ENCODE measurements at regions not wholly inside any gene's neighbourhood (a gene's known extent, or its start where the extent isn't known, plus 50 kb on each side); places are given as distances from the start of the nearest gene placed in this dataset.

DNA sequence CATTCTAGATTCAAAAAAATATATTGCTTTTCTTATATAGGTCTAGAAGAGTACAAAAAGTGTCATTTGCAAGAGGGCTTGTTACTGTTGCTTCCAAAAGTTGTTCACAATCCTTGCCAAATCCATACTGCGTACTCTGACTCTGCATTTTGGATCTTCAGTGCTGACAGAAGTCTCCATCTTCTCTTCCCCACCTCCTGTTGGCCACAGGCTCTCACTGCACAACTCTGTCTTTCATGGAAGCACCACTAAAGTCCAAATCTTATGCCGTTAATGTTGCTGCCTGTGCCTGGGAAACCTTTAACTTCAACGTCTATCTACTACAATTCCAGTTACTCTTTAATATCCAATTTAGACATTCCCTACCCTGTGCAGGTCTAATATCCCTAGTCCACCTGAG, 419.9 kb downstream of the NR2F2 start:
- H3K27ac ChIP-seq (ENCODE audit: low read depth, low read length) = no peak overlapping the region
- no peaks in the 10 kb centered on the region for H3K9me3 ChIP-seq (ENCODE audit: control insufficient read depth, insufficient read depth, low read length)
- WGBS (ENCODE audit: insufficient coverage) = 85% methylated on average over 2 of the region's 3 CpGs
- no peak for DNase-seq (ENCODE audit: low read depth in 4 of 6, low spot score in 6 of 6)
- no peaks in the 10 kb centered on the region for H3K36me3 ChIP-seq (ENCODE audit: control insufficient read depth, insufficient read depth, low read length)
- peaks cover 13% of the 10 kb centered on the region for H3K27me3 ChIP-seq (ENCODE audit: control insufficient read depth, insufficient read depth, low read length)
- no peak overlapping the region for H3K4me3 ChIP-seq (ENCODE audit: low read depth, low read length)
- H3K4me1 ChIP-seq (ENCODE audit: control insufficient read depth, insufficient read depth, low read length) = no peaks in the 10 kb centered on the region

DNA sequence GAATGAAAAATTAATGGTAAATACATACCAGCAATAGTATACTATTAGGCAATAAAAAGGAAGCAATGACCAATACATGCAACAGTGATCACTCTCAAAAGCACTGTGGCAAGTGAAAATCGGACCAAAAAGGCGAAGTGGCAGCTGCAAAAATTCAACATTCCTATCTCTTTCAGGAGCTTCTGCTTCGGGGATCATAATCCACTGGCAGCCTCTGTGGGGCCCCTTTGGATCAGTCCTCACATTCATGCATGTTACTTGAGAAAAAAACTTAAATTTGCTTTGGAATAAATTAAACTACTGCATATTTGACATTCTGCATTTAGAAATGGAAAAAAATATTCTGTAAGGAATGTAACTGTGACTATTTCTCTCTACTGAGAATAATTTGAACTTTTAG, 425.6 kb downstream of the NR2F2 start:
- 62% methylated on average over 2 of the region's 3 CpGs for WGBS (ENCODE audit: insufficient coverage)
- Histone ChIP-seq H3K4me3 (ENCODE audit: low read depth, low read length) (no peak overlapping the region), H3K27me3 (ENCODE audit: control insufficient read depth, insufficient read depth, low read length) (peaks cover 4% of the 10 kb centered on the region), H3K9me3 (ENCODE audit: control insufficient read depth, insufficient read depth, low read length) (no peaks in the 10 kb centered on the region), H3K27ac (ENCODE audit: low read depth, low read length) (no peak overlapping the region), H3K4me1 (ENCODE audit: control insufficient read depth, insufficient read depth, low read length) (no peaks in the 10 kb centered on the region), H3K36me3 (ENCODE audit: control insufficient read depth, insufficient read depth, low read length) (no peaks in the 10 kb centered on the region)
- DNase-seq (ENCODE audit: low read depth in 4 of 6, low spot score in 6 of 6) = no peak

GRCh38 chr15:96756656-96757055, 426.2 kb downstream of the NR2F2 start:
- Histone ChIP-seq H3K4me3 (ENCODE audit: low read depth, low read length) (no peak overlapping the region), H3K4me1 (ENCODE audit: control insufficient read depth, insufficient read depth, low read length) (no peaks in the 10 kb centered on the region), H3K9me3 (ENCODE audit: control insufficient read depth, insufficient read depth, low read length) (no peaks in the 10 kb centered on the region), H3K36me3 (ENCODE audit: control insufficient read depth, insufficient read depth, low read length) (no peaks in the 10 kb centered on the region), H3K27me3 (ENCODE audit: control insufficient read depth, insufficient read depth, low read length) (peaks cover 4% of the 10 kb centered on the region), H3K27ac (ENCODE audit: low read depth, low read length) (no peak overlapping the region)
- WGBS (ENCODE audit: insufficient coverage) = 80% methylated on average over 1 of the region's 15 CpGs
- no peak for DNase-seq (ENCODE audit: low read depth in 4 of 6, low spot score in 6 of 6)

DNA sequence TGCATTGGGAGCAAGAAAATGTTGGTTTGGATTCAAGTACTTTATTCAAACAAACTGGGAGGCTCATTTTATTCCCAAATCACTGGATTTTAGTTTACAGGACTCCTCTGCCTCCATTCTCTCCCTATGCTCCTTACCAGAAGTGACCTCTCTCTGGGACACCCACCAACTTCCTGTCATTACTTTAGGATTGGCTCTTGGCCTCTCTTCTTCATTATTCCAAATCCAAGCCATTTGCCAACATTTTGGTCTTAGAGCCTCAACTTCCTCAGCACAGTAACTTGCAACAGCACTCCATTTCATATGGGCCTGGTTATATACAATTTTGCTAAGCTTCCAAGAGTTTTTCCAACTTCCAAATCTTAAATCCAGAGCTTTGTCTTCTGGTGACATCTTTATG, 432.1 kb downstream of the NR2F2 start:
- H3K4me3 ChIP-seq (ENCODE audit: low read depth, low read length) = no peak overlapping the region
- peaks cover 2% of the 10 kb centered on the region for H3K27me3 ChIP-seq (ENCODE audit: control insufficient read depth, insufficient read depth, low read length)
- no peaks in the 10 kb centered on the region for H3K36me3 ChIP-seq (ENCODE audit: control insufficient read depth, insufficient read depth, low read length)
- no peak overlapping the region for H3K27ac ChIP-seq (ENCODE audit: low read depth, low read length)
- no peaks in the 10 kb centered on the region for H3K9me3 ChIP-seq (ENCODE audit: control insufficient read depth, insufficient read depth, low read length)
- no peak for DNase-seq (ENCODE audit: low read depth in 4 of 6, low spot score in 6 of 6)
- no peaks in the 10 kb centered on the region for H3K4me1 ChIP-seq (ENCODE audit: control insufficient read depth, insufficient read depth, low read length)

DNA sequence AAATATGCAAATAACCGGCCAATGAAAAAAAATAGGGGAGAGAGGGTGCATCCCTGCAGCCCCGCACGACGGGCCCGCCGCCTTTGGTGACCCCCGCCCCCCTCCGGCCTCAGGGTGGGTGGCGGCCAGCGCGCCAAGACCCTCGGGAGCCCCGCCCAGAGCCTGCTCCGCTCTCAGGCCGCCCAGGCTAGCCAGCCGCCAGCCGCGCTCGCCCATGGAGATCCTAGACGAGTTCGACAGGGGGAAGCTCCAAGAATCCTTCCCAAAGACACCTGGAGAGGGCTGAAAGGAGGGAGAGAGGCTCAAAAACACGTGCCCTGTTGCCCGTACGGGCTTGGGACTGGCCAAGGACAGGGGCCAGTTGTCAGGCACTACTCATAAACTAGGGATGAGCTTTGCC, 434.0 kb downstream of the NR2F2 start:
- H3K27ac ChIP-seq (ENCODE audit: low read depth, low read length) = no peak overlapping the region
- H3K9me3 ChIP-seq (ENCODE audit: control insufficient read depth, insufficient read depth, low read length) = no peaks in the 10 kb centered on the region
- H3K4me3 ChIP-seq (ENCODE audit: low read depth, low read length) = no peak overlapping the region
- H3K4me1 ChIP-seq (ENCODE audit: control insufficient read depth, insufficient read depth, low read length) = no peaks in the 10 kb centered on the region
- 95% methylated on average over 20 of the region's 24 CpGs for WGBS (ENCODE audit: insufficient coverage)
- H3K36me3 ChIP-seq (ENCODE audit: control insufficient read depth, insufficient read depth, low read length) = no peaks in the 10 kb centered on the region
- no peak for DNase-seq (ENCODE audit: low read depth in 4 of 6, low spot score in 6 of 6)
- peaks cover 2% of the 10 kb centered on the region for H3K27me3 ChIP-seq (ENCODE audit: control insufficient read depth, insufficient read depth, low read length)

DNA sequence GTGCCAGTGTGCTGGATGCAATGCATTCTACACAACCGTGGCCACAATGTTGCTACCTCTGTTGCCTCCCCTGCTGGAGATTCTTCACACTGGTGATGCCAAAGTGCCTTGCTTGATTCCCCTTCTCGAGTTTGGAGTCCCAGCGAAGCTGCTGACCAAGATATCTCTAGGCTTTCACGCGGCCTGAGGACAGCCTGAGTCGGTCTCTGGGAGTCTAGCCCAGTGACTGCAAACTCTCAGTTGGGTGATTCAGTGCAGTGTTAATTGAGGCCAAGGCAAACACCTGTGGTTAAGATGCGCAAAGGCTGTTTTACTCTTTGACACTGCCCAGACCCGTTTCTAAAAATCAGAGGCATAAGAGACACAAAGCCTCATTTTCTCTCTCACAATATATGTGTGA, 434.4 kb downstream of the NR2F2 start:
- H3K4me3 ChIP-seq (ENCODE audit: low read depth, low read length) = no peak overlapping the region
- H3K27me3 ChIP-seq (ENCODE audit: control insufficient read depth, insufficient read depth, low read length) = peaks cover 2% of the 10 kb centered on the region
- H3K27ac ChIP-seq (ENCODE audit: low read depth, low read length) = no peak overlapping the region
- WGBS (ENCODE audit: insufficient coverage) = 95% methylated on average over 6 of the region's 8 CpGs
- no peak for DNase-seq (ENCODE audit: low read depth in 4 of 6, low spot score in 6 of 6)
- no peaks in the 10 kb centered on the region for H3K4me1 ChIP-seq (ENCODE audit: control insufficient read depth, insufficient read depth, low read length)
- H3K36me3 ChIP-seq (ENCODE audit: control insufficient read depth, insufficient read depth, low read length) = no peaks in the 10 kb centered on the region
- no peaks in the 10 kb centered on the region for H3K9me3 ChIP-seq (ENCODE audit: control insufficient read depth, insufficient read depth, low read length)

DNA sequence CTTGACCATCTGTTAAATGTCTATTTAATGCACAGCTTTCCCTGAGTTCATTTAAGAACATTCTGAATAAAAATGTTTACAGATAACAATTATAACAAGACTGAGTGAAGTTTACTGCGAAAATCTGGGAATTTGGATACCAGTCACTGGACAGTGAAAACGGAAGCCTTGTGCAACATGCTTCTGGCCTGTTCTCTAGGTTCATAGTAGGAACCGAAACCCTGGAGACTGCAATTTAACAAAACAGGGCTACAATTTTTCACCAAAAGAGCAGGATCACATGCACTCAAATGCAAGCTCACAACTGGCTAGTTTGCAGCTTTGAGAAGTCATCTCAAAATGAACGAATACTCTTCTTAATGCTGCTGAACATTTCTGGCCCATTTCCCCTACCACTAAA, 435.9 kb downstream of the NR2F2 start:
- 89% methylated on average over 4 of the region's 4 CpGs for WGBS (ENCODE audit: insufficient coverage)
- no peaks in the 10 kb centered on the region for H3K4me1 ChIP-seq (ENCODE audit: control insufficient read depth, insufficient read depth, low read length)
- no peak overlapping the region for H3K27ac ChIP-seq (ENCODE audit: low read depth, low read length)
- no peaks in the 10 kb centered on the region for H3K36me3 ChIP-seq (ENCODE audit: control insufficient read depth, insufficient read depth, low read length)
- DNase-seq (ENCODE audit: low read depth in 4 of 6, low spot score in 6 of 6) = no peak
- no peak overlapping the region for H3K4me3 ChIP-seq (ENCODE audit: low read depth, low read length)
- H3K9me3 ChIP-seq (ENCODE audit: control insufficient read depth, insufficient read depth, low read length) = no peaks in the 10 kb centered on the region
- no peaks in the 10 kb centered on the region for H3K27me3 ChIP-seq (ENCODE audit: control insufficient read depth, insufficient read depth, low read length)

DNA sequence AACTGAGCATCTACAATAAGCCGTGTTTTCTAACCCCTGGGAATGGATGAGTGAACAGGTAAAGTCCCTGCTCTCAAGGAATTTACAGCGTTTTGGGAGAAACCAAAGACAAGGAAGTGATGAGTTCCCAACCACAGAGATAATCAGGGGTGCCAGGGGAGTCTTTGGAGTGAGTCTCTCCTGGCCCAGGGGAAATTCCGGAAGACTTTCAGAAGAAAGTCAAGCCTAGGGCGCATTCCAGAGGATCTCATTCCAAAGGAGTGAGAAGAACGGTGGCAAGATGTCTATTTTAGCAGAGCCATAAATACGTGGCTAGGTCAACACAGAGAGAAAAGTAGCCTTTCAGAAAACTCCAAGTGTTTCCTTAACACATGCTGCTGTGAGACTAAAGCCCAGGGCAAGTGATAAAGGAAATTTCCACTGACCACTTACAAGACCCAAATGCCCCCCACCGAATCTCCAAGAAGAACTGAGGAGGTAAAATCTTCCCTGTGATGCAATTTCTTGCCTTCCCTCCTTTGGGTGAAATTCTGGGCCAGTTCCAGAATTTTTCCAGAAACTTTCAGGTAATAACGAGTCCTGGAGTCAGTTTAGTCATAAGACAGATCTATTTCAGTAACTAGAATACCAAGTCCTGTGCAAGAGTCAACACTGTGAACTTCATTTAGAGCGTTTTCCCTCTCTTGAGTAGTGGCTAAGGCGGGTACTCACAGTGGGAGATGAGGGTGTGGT, 437.4 kb downstream of the NR2F2 start:
- Histone ChIP-seq H3K27ac (ENCODE audit: low read depth, low read length) (no peak overlapping the region), H3K4me3 (ENCODE audit: low read depth, low read length) (no peak overlapping the region), H3K36me3 (ENCODE audit: control insufficient read depth, insufficient read depth, low read length) (no peaks in the 10 kb centered on the region), H3K4me1 (ENCODE audit: control insufficient read depth, insufficient read depth, low read length) (no peaks in the 10 kb centered on the region), H3K27me3 (ENCODE audit: control insufficient read depth, insufficient read depth, low read length) (no peaks in the 10 kb centered on the region), H3K9me3 (ENCODE audit: control insufficient read depth, insufficient read depth, low read length) (no peaks in the 10 kb centered on the region)
- DNase-seq (ENCODE audit: low read depth in 4 of 6, low spot score in 6 of 6) = no peak
- WGBS (ENCODE audit: insufficient coverage) = 79% methylated on average over 6 of the region's 10 CpGs

DNA sequence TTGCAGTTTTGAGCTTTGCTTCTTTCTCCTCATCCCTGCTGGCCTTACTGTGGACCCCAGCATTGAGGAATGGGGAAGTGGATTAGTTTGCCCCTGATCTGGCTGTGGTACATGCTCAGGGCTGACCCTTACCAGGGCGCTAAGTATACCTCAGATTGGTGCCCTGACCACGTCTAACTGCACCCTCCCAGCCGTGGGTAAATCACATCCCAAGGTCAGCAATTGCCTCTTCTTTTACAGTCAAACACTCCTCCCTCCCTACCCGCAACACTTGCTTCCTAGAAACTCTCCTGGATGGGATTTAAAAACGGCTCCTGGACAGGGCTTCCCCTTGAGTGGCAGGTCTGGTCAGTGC, 437.9 kb downstream of the NR2F2 start:
- WGBS (ENCODE audit: insufficient coverage) = 53% methylated on average over 5 of the region's 5 CpGs
- Histone ChIP-seq H3K27ac (ENCODE audit: low read depth, low read length) (no peak overlapping the region), H3K9me3 (ENCODE audit: control insufficient read depth, insufficient read depth, low read length) (no peaks in the 10 kb centered on the region), H3K27me3 (ENCODE audit: control insufficient read depth, insufficient read depth, low read length) (no peaks in the 10 kb centered on the region), H3K4me3 (ENCODE audit: low read depth, low read length) (no peak overlapping the region), H3K4me1 (ENCODE audit: control insufficient read depth, insufficient read depth, low read length) (no peaks in the 10 kb centered on the region), H3K36me3 (ENCODE audit: control insufficient read depth, insufficient read depth, low read length) (no peaks in the 10 kb centered on the region)
- DNase-seq (ENCODE audit: low read depth in 4 of 6, low spot score in 6 of 6) = no peak

- Histone ChIP-seq H3K27me3 (ENCODE audit: control insufficient read depth, insufficient read depth, low read length) (no peaks in the 10 kb centered on the region), H3K36me3 (ENCODE audit: control insufficient read depth, insufficient read depth, low read length) (no peaks in the 10 kb centered on the region), H3K9me3 (ENCODE audit: control insufficient read depth, insufficient read depth, low read length) (no peaks in the 10 kb centered on the region), H3K27ac (ENCODE audit: low read depth, low read length) (no peak overlapping the region), H3K4me1 (ENCODE audit: control insufficient read depth, insufficient read depth, low read length) (no peaks in the 10 kb centered on the region), H3K4me3 (ENCODE audit: low read depth, low read length) (no peak overlapping the region)
- 29% methylated on average over 1 of the region's 2 CpGs for WGBS (ENCODE audit: insufficient coverage)
- DNase-seq (ENCODE audit: low read depth in 4 of 6, low spot score in 6 of 6) = no peak
Measured at GRCh38 chr15:96771035-96771434, 440.5 kb downstream of the NR2F2 start.

All from spinal cord (tissue), 9 donors.